Body of pancreas (tissue), 4 donors: ENCODE measurements at regions not wholly inside any gene's neighbourhood (a gene's known extent, or its start where the extent isn't known, plus 50 kb on each side); places are given as distances from the start of the nearest gene placed in this dataset.

Experiments
- ATAC-seq: fragments of 150-250 bp; one replicate; pipeline ENCODE4 v1.9.1; 2016
- DNase-seq, 4 donors: peaks; one replicate each; pipeline ENCODE4 v3.0.0-alpha.2; 2019
- H3K27ac ChIP-seq, 4 donors: fragments of 200-600 bp; sonication (generic); 1 replicate in 3 of 4; 2 replicates in 1 of 4; pipeline versions ENCODE4 v1.5.1 to v1.6.1; 2016 to 2019; ENCODE audit warnings: mild to moderate bottlenecking in 1 of 4, mixed read lengths in 1 of 4, moderate library complexity in 1 of 4
- H3K27me3 ChIP-seq, 2 donors: fragments of 200-600 bp; sonication (generic); one replicate each; pipeline ENCODE4 v1.6.0; 2016; ENCODE audit warnings: mild to moderate bottlenecking in 1 of 2
- H3K36me3 ChIP-seq, 2 donors: fragments of 200-600 bp; sonication (generic); replicated peaks in 1 of 2; 2 replicates each; pipeline ENCODE4 v1.5.1; 2016; ENCODE audit warnings: low read depth in 2 of 2; ENCODE audit not compliant: insufficient read depth in 1 of 2
- H3K4me1 ChIP-seq: fragments of 200-600 bp; sonication (generic); one replicate; pipeline ENCODE4 v1.6.0; 2016
- H3K4me3 ChIP-seq, 2 donors: fragments of 200-600 bp; sonication (generic); 1 replicate in 1 of 2; 2 replicates in 1 of 2; pipeline ENCODE4 v1.5.1; 2016 to 2019
- H3K9me3 ChIP-seq, 3 donors: fragments of 200-600 bp; sonication (generic); 1 replicate in 2 of 3; 2 replicates in 1 of 3; pipeline ENCODE4 v1.5.1; 2016
- POLR2A ChIP-seq, 3 donors: fragments of 450-650 bp; IDR thresholded peaks; one replicate each; pipeline ENCODE4 v1.6.1; 2016; ENCODE audit warnings: antibody characterized with exemption in 3 of 3, mild to moderate bottlenecking in 2 of 3
- WGBS, 2 donors: methylation state at CpG; one replicate each; pipeline ENCODE4 v1.1.5; 2017; 5-methylcytosine and 5-hydroxymethylcytosine counted together
- intact Hi-C: fragments of 100-400 bp; cut with DNase I; formaldehyde crosslinking; loops from one replicate; pipeline ENCODE4 v1.15.1; 2023
- TF ChIP-seq, protein P1 (sequence below), 7 experiments: fragments of 450-650 bp in 4 of 7; fragments of 200-600 bp in 3 of 7; sonication (generic) in 3 of 7; IDR thresholded peaks; one replicate each; pipeline ENCODE4 v1.5.1; 2016 to 2019; ENCODE audit warnings: antibody characterized with exemption in 7 of 7

DNA sequence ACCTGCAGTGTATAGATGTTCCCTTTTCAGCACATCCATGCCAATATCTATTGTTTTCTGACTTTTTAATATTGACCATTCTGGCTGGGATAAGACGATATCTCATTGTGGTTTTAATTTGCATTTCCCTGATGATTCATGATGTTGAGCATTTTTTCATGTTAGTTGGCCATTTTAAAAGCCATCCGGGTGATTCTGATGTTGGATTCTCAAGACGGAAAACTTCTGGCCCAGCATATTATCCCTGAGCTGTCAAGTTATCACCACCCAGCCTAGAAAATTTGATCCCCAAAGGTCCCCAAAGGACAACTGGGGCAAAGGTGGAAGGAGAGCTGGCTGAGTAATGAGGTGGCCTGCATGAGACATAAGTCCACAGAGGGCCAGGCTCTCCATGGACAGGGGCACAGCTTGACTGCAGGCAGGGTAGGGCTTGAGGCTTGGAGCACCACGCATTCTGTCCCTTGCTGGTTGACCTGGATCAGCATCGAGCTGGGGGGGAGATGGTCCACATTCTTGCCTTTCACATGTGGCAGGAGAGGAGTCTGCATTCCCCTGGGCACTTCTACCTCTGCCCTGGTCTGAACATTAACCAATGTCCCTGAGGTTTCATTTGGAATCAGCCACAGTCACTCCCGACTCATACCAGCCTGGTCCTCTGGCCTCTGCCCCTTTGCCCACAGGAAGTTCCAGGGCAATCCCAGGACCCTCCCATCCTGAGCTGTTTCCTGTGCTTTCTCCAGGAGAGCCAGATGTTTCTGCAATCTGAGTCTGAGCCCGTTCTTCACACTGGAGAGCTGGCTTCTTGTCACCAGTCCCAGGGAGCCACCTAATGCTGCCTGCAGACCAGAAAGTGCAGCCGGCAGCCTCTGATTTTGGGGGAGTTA is 69.2 kb downstream of the ISG20 start:
- H3K36me3 ChIP-seq: no peaks in the 10 kb centered on the region
- DNase-seq (no peak), ATAC-seq (no peak)
- TF ChIP-seq, protein P1, sequence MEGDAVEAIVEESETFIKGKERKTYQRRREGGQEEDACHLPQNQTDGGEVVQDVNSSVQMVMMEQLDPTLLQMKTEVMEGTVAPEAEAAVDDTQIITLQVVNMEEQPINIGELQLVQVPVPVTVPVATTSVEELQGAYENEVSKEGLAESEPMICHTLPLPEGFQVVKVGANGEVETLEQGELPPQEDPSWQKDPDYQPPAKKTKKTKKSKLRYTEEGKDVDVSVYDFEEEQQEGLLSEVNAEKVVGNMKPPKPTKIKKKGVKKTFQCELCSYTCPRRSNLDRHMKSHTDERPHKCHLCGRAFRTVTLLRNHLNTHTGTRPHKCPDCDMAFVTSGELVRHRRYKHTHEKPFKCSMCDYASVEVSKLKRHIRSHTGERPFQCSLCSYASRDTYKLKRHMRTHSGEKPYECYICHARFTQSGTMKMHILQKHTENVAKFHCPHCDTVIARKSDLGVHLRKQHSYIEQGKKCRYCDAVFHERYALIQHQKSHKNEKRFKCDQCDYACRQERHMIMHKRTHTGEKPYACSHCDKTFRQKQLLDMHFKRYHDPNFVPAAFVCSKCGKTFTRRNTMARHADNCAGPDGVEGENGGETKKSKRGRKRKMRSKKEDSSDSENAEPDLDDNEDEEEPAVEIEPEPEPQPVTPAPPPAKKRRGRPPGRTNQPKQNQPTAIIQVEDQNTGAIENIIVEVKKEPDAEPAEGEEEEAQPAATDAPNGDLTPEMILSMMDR (IDR thresholded peaks at IDR 0.05): no peak
- TF ChIP-seq POLR2A (IDR thresholded peaks at IDR 0.05): no peak
- H3K4me3 ChIP-seq: no peak overlapping the region
- no peaks in the 10 kb centered on the region for H3K27me3 ChIP-seq
- intact Hi-C loops: no loop called here
- H3K4me1 ChIP-seq: peaks cover 13% of the 10 kb centered on the region
- 64 to 73% methylated on average over 7 to 8 of the region's 8 CpGs for WGBS, 2 donors
- no peaks in the 10 kb centered on the region for H3K9me3 ChIP-seq
- no peak overlapping the region for H3K27ac ChIP-seq

DNA sequence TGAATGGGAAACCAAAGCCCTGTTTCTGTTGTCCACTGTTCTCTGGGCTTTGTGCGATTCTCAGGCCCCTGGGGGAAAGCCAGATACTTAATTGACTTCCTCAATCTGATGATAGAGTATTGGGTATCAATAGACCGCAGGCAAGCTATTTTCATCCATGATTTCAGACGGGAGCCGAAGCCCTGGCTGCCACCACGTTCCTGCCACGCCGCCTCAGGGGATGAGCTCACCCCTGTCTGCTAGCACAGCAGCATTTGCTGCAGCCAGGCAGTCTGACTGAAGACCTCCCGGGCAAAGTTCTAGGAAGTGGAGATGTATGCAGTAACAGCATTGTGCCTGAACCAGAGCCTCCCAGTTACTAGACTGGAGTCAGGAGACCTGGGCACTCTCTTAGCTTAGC is 69.8 kb downstream of the ISG20 start:
- Histone ChIP-seq H3K9me3 (no peaks in the 10 kb centered on the region), H3K4me3 (no peak overlapping the region), H3K36me3 (no peaks in the 10 kb centered on the region), H3K27ac (no peak overlapping the region), H3K27me3 (no peaks in the 10 kb centered on the region), H3K4me1 (peaks cover 13% of the 10 kb centered on the region)
- no peak for TF ChIP-seq POLR2A (IDR thresholded peaks at IDR 0.05)
- TF ChIP-seq, protein P1 (IDR thresholded peaks at IDR 0.05): no peak
- DNase-seq: no peak
- 77 to 83% methylated on average over 8 of the region's 8 CpGs for WGBS, 2 donors
- ATAC-seq: no peak
- intact Hi-C loops: no loop called here

DNA sequence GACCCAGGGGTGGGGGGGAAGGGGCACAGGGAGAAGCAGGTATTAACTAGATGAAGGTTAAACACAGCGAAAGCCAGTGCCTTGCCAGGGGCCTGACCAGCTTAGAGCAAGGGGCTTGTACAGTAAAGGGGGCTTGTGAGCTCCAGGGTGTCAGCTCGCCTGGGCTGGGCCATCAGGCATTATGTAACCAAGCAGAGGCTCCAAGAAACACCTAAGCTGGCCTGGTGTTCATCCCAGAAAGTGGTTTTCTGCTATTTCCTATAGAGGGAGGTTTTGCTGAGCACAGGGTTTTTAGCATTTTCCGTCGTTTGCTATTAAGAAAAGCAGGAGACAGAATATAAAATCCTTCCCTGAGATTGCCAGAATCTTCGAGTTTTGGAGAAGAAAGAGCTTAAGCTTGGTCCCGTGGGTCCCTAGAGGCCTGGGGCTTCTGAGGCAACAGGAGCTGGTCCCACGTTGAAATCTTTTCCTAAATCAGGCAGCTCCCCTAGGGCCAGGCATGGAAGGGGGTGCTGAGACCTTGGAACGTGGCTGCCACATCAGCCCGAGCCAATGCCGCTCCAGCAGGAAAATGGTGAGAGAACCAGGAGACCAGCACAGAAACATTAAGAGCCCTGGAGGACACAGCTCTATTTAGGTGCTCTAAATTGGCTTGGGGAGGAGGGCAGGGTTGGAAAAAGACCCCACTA is 71.4 kb downstream of the ISG20 start:
- H3K36me3 ChIP-seq: no peaks in the 10 kb centered on the region
- ATAC-seq (no peak), DNase-seq (no peak)
- H3K4me3 ChIP-seq: no peak overlapping the region
- WGBS, 2 donors: 70 to 72% methylated on average over 10 of the region's 10 CpGs
- intact Hi-C loops: no loop called here
- no peak overlapping the region for H3K27ac ChIP-seq
- peaks cover 7% of the 10 kb centered on the region for H3K4me1 ChIP-seq
- no peak for TF ChIP-seq POLR2A (IDR thresholded peaks at IDR 0.05)
- TF ChIP-seq, protein P1 (IDR thresholded peaks at IDR 0.05): no peak
- no peaks in the 10 kb centered on the region for H3K9me3 ChIP-seq
- H3K27me3 ChIP-seq: no peaks in the 10 kb centered on the region

DNA sequence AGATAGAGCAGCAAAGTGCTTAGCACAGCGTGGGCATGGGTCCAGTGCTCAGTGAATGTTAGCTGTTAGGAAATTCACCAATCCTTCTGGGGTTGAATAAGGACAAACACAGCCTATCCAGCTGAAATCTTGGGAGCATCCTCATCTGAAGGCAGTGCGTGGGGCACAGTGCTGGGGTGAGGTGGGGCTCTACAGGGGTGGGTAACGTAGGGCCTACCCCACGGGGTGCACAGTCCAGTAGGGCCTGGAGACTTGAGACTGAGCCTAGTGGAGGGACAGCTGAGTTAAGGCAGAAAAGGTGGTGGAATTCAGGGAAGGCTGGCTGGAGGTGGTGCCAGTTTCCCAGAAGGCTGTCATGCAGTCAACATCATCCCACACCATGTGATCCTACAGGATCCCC is 73.0 kb downstream of the ISG20 start:
- WGBS, 2 donors: 47 to 57% methylated on average over 4 of the region's 4 CpGs
- TF ChIP-seq POLR2A (IDR thresholded peaks at IDR 0.05): no peak
- TF ChIP-seq, protein P1 (IDR thresholded peaks at IDR 0.05): no peak

More for the DNA sequence above, 73.0 kb downstream of the ISG20 start:
- no peak overlapping the region for H3K27ac ChIP-seq
- H3K36me3 ChIP-seq: no peaks in the 10 kb centered on the region
- H3K4me1 ChIP-seq: no peaks in the 10 kb centered on the region
- ATAC-seq (no peak), DNase-seq (no peak)
- no peak overlapping the region for H3K4me3 ChIP-seq
- no peaks in the 10 kb centered on the region for H3K27me3 ChIP-seq
- H3K9me3 ChIP-seq: no peaks in the 10 kb centered on the region
- intact Hi-C loops: no loop called here
